ENCODE measurements at regions not wholly inside any gene's neighbourhood (a gene's known extent, or its start where the extent isn't known, plus 50 kb on each side); places are given as distances from the start of the nearest gene placed in this dataset.

DNA sequence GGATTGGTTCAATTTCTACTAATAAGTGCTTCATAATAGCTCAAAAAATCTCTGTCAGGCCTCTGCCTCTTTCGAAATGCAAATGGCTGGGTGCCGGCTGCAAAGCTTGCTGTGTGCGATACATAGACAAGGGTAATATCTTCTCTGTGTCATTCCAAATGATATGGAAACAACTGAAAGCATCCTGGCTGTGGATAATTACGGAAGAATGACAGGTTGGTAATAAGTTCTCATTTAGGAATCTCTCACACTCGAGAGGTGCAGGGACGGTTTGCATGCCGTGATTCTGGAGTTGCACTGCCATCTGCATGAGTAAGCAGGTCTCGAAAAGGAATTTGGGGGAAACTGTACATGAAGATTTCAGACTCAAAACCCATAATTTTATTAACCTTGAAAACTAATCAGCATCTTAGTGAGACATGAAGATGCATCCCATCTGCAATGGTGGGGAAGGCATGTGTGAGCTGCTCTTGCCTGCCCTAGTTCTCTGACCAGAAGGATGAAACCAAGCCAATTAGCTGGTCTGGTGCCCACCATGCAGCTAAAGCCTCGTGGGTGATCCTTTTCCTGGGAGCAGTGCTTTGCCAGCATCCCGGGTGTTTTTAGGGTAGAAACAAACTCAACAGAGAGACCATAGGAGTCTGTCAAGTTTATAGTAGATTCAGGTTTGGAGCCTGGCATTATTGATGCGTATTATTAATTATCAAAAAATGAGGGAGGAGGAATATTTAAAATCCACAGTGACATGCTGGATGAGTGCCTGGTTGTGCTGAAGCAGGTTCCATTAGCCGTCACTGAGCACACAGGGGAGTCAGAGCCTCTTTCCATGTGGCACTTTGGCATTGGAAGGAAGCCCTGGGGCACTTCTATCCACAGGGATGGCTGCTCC is 503.6 kb upstream of the MGMT start:
- H3K27ac Mint-ChIP-seq = no peak overlapping the region
- CTCF ChIA-PET = no interaction called here
- no peaks in the 10 kb centered on the region for H3K27me3 Mint-ChIP-seq
- POLR2A ChIA-PET = no interaction called here
- H3K4me1 Mint-ChIP-seq = no peaks in the 10 kb centered on the region
- no peaks in the 10 kb centered on the region for H3K36me3 Mint-ChIP-seq (ENCODE audit: low read depth)
- DNase-seq = no peak
- H3K4me3 Mint-ChIP-seq = no peak overlapping the region
- no peaks in the 10 kb centered on the region for H3K9me3 Mint-ChIP-seq

DNA sequence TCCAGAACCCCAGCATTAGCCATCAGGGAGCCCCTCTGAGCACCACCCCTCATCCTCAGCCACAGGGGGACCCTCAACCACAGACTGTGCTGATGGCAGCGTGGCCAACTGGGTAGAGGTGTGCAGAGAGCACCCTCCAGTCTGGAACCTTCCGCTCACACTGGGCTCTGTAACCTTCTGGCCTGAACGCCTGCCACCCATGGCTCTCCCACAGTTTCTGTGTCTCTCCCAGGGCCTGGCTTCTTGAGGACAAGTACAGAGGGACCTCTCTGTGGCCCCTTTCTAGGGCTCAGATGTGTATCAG is 503.0 kb upstream of the MGMT start:
- Mint-ChIP-seq H3K4me1 (no peaks in the 10 kb centered on the region), H3K36me3 (ENCODE audit: low read depth) (no peaks in the 10 kb centered on the region), H3K4me3 (no peak overlapping the region), H3K9me3 (no peaks in the 10 kb centered on the region), H3K27me3 (no peaks in the 10 kb centered on the region), H3K27ac (no peak overlapping the region)
- CTCF ChIA-PET = no interaction called here
- POLR2A ChIA-PET = no interaction called here
- DNase-seq = no peak

DNA sequence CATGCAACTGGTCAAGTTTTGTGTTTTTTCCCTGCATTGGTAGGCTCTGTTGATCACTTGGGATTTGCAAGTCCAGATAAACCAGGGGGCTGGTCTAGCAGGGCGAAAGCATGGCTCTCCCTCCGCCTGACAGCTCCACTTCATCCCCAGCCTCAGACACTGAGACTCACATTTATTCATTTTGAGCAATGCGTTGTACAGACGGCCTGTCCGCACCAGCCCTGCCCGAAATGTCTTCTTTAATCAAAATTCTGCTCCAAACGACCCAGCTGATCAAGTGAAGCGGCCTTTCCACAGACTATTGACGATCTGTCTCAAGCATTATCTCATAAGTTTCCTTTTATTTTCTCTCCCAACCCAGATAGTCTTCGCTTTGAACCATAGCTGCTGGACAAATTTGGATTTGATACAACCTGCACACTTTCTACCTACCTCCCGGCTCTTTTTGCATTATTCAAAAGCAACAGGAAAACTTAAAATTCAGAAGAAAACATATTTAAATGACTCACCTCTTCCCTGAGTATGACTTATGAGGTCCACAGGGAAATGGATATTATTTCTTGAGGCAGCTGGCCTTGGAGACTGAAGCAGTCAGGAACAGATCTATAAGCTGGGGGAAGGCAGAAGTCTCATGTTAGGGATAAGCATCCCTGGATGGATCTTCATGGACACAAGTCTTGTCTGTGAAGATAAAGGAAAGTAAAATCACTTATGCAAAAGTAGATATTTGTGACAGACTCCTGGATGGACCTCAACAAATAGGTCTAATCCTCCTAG is 498.9 kb upstream of the MGMT start:
- Mint-ChIP-seq H3K4me1 (no peaks in the 10 kb centered on the region), H3K9me3 (no peaks in the 10 kb centered on the region), H3K27me3 (no peaks in the 10 kb centered on the region), H3K27ac (no peak overlapping the region), H3K36me3 (ENCODE audit: low read depth) (no peaks in the 10 kb centered on the region), H3K4me3 (no peak overlapping the region)
- no peak for DNase-seq
- CTCF ChIA-PET = no interaction called here
- POLR2A ChIA-PET = no interaction called here

DNA sequence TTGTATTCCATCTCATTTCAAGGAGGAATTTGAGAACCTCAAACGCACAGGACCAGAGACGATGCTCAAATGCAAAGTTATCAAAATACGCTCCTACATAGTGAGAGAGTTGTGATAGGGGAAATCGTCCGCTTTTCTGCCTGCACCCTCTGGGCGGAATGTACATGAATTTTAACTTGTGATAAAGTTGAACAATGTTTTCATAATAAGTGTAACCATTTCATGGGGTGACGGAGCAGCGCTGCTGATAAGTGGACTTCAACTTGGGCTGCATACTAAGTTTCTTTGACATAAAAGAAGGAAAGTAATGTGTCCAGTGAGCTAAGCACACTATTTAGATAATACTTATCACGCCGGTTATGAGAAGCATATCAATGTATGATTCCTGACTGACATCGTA is 497.5 kb upstream of the MGMT start:
- CTCF ChIA-PET = no interaction called here
- Mint-ChIP-seq H3K9me3 (no peaks in the 10 kb centered on the region), H3K4me3 (no peak overlapping the region)

DNA sequence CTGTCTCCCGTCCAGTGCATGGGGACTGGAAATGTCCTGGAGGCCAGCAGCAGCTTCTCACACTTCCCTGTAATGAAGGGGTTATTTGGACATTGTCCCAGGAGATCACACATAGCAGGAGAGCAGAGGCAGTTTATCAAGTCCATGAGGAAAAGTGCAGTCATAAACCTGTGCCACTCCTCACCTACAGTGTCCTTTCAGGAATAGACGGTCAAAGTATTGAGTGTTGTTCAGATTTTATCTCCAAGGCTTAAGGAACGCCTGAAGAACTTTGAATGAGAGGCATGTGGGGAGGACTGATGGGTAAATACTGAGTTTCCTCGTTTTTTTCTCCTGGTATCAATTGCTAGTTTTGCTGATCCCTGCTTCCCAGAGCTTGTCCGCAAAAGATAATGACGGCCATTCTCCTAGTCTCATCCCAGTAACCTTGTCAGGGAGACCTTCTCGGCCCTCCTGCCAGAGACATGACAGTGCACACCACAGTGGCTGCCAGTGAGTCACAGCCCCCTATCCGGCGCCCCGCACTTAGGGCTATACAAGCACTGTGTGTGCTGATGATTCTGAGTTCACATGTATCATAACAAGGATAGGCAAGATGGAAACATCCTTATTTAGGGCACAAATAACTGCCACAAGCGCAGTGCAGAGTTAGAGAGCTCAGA is 495.5 kb upstream of the MGMT start:
- ChIA-PET CTCF (no interaction called here), POLR2A (no interaction called here)
- Mint-ChIP-seq H3K36me3 (ENCODE audit: low read depth) (no peaks in the 10 kb centered on the region), H3K27me3 (no peaks in the 10 kb centered on the region), H3K9me3 (no peaks in the 10 kb centered on the region), H3K4me3 (no peak overlapping the region), H3K4me1 (no peaks in the 10 kb centered on the region), H3K27ac (no peak overlapping the region)
- DNase-seq = no peak

More for the DNA sequence above, 497.5 kb upstream of the MGMT start:
- Mint-ChIP-seq H3K27me3 (no peaks in the 10 kb centered on the region), H3K36me3 (ENCODE audit: low read depth) (no peaks in the 10 kb centered on the region), H3K4me1 (no peaks in the 10 kb centered on the region), H3K27ac (no peak overlapping the region)
- POLR2A ChIA-PET = no interaction called here
- DNase-seq = no peak

DNA sequence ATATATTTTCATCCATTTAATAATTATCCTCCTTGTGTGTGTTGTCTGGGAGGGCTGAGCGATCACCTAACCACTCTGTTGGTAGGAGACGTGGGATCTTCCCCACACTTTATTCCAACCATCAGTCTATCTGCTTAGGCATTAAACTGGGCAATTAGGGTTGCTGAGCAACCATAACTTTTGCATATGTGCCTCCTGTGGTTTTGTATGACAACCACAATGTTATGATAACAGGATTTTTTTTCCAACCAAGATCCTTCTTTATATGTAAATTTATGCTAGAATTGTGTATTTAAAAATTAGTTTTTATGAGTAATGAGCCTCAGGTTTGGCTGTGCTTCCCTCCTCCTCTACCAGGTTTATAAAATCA is 495.0 kb upstream of the MGMT start:
- no peak overlapping the region for H3K27ac Mint-ChIP-seq
- ChIA-PET CTCF (no interaction called here), POLR2A (no interaction called here)
- no peaks in the 10 kb centered on the region for H3K4me1 Mint-ChIP-seq
- H3K9me3 Mint-ChIP-seq = no peaks in the 10 kb centered on the region
- no peaks in the 10 kb centered on the region for H3K36me3 Mint-ChIP-seq (ENCODE audit: low read depth)
- H3K27me3 Mint-ChIP-seq = no peaks in the 10 kb centered on the region
- no peak for DNase-seq
- H3K4me3 Mint-ChIP-seq = no peak overlapping the region

DNA sequence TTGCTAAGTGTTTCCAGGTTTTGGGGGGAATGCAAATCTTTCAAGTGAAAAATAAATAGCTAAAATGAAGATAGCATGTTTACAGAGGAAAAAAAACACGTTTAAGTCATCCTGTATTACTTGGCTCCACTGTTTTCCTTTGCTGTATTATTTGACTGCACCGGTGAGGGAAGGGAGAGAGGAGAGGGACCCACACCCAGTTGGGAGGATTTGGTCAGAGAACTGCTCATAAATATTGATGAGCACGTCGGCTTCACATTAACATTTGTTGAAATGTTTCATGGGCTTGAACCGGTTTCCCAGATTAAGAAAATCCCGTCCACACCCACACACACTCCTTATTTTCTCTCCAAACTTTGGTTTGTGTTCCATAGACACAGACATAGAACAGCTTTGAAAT is 493.8 kb upstream of the MGMT start:
- CTCF ChIA-PET = no interaction called here
- Mint-ChIP-seq H3K4me3 (no peak overlapping the region), H3K36me3 (ENCODE audit: low read depth) (no peaks in the 10 kb centered on the region), H3K4me1 (no peaks in the 10 kb centered on the region), H3K27ac (no peak overlapping the region), H3K9me3 (no peaks in the 10 kb centered on the region), H3K27me3 (no peaks in the 10 kb centered on the region)
- DNase-seq = no peak
- POLR2A ChIA-PET = no interaction called here

DNA sequence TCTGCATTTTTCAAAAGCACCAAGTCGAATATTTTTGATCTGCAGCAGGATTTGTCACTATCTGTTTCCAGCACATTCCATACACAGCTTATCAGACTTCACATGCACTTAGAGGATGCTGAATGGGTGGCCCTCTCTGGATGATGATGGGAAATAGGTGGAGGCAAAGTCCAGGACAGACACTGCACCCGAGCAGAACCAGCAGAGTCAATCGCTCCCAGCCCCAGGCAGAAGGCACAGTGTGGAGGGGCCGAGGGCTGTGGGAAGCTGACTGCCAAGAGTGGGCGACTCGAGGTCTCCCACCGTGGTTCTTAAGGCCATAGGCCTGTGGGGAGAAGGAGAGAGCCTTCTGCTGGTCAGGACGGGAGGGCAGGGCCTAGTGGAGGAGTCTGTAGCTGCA is 490.2 kb upstream of the MGMT start:
- POLR2A ChIA-PET = no interaction called here
- H3K9me3 Mint-ChIP-seq = no peaks in the 10 kb centered on the region
- H3K4me3 Mint-ChIP-seq = no peak overlapping the region
- H3K27ac Mint-ChIP-seq = no peak overlapping the region
- no peak for DNase-seq
- no peaks in the 10 kb centered on the region for H3K27me3 Mint-ChIP-seq
- CTCF ChIA-PET = no interaction called here
- no peaks in the 10 kb centered on the region for H3K36me3 Mint-ChIP-seq (ENCODE audit: low read depth)
- H3K4me1 Mint-ChIP-seq = no peaks in the 10 kb centered on the region

DNA sequence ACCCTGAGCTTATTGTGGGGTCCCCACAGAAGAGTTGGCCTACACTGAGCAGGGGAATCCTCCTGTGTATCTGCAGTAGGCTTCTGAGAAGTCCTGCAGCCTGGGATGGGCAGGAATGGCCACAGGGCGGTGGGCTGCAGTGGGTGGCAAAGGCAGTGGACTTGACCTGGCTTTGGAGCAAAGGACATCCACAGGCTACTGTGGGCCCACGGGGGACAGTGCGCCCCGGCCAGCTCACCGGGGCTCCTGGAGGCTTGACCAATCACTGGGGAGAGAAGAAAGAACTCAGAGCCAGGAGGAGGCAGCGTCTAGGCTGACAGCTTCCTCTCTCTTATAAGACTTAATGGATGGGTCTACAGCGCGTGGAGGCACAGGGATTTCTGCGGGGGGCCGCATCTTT is 488.8 kb upstream of the MGMT start:
- CTCF ChIA-PET = no interaction called here
- Mint-ChIP-seq H3K4me3 (no peak overlapping the region), H3K27ac (no peak overlapping the region), H3K36me3 (ENCODE audit: low read depth) (no peaks in the 10 kb centered on the region), H3K4me1 (no peaks in the 10 kb centered on the region), H3K9me3 (no peaks in the 10 kb centered on the region), H3K27me3 (no peaks in the 10 kb centered on the region)
- POLR2A ChIA-PET = no interaction called here
- DNase-seq = no peak

DNA sequence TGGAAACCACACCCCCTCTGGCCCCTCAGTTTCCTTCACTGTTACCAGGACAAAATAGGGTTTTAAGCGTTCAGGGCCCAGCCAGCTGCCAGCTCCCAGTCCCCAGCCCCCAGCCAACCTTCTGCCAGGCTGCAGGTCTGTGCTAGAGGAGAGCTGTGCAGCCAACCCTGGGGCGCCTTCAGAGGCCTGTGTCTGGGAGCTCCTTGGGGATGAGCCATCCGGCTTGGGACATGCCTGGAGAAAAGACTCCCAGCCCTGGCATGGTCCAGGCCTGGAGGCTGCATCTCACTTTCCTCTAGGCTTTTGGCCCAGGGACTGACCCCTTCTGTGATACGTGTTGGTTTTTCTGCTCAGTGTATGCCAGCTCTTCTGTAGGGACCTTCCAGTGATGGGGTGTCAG is 487.6 kb upstream of the MGMT start:
- Mint-ChIP-seq H3K4me3 (no peak overlapping the region), H3K27me3 (no peaks in the 10 kb centered on the region), H3K27ac (no peak overlapping the region), H3K9me3 (no peaks in the 10 kb centered on the region), H3K36me3 (ENCODE audit: low read depth) (no peaks in the 10 kb centered on the region), H3K4me1 (peaks cover 1% of the 10 kb centered on the region)
- ChIA-PET POLR2A (no interaction called here), CTCF (no interaction called here)
- DNase-seq = no peak

DNA sequence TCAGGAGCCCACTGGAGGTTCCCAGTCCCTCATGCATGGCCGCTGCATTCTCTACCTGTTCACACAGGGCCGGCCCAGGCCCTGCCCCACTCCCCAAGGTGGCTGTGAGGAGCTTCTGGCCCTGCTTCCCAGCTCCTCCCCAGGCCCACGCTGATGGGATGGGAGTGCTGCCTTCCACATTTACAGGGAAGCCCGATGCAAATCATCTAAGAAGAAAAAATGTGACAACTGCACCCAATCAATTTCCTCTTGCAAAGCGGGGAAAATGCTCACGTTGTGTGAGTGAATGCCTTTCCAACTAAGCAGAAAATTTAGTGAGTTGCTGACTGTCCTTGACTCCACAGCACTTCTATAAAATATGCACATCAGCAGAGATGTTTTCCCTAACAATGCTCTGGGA is 485.8 kb upstream of the MGMT start:
- Mint-ChIP-seq H3K4me3 (no peak overlapping the region), H3K36me3 (ENCODE audit: low read depth) (no peaks in the 10 kb centered on the region), H3K4me1 (peaks cover 1% of the 10 kb centered on the region), H3K27me3 (no peaks in the 10 kb centered on the region), H3K27ac (no peak overlapping the region), H3K9me3 (no peaks in the 10 kb centered on the region)
- ChIA-PET POLR2A (no interaction called here), CTCF (no interaction called here)
- no peak for DNase-seq

DNA sequence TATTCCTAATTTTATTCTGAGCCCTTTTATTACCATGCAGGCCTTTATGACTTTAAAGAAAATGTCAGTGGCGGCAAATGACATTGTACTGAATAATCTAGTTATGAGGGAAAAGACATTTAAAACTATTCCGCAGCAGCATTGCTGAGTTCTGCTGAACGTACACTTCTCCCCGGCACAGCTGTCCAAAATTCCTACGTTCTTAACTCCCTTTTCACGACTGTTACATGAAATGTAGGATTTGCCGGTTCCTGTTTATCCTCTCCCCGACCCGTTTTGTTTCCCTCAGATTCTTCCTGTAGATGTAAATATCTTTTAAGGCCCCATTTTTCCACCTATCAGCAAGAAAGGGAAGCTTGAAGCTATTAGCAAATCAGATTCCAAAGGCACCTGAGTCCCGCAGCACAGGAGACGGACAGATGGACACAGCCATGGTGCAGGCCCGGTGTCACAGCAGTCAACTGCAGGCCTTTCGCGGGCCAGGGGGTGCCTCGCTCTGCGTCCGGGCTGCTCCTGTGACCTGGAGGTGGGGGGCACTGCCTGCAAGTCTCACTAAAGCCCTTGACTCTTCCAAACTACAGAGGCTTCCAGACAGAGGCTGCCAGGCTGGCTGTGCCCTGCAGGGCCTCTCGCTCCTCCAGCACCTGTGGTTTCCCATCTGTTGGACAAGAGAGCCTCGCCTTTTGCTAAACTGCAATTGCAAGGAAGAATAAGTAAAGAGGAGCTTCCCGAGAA is 485.0 kb upstream of the MGMT start:
- CTCF ChIA-PET = no interaction called here
- POLR2A ChIA-PET = no interaction called here
- H3K27me3 Mint-ChIP-seq = no peaks in the 10 kb centered on the region

DNA sequence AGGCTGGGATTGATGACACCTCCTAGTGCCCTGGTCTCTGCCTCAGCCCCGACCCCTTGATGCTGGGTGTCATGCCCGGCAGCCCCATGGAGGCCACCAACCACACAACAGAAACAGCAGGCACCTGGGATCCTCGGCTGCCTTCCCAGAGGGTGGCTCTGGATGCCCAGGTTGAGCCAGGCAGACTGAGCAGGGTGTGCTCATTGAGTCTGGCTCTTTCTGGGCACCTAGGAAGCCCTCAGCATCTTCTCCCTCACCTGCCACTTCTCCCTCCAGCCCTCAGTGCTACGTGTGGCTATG is 484.5 kb upstream of the MGMT start:
- H3K36me3 Mint-ChIP-seq (ENCODE audit: low read depth) = no peaks in the 10 kb centered on the region
- H3K4me1 Mint-ChIP-seq = peaks cover 1% of the 10 kb centered on the region
- no peak overlapping the region for H3K4me3 Mint-ChIP-seq
- no peak for DNase-seq
- H3K27ac Mint-ChIP-seq = no peak overlapping the region
- H3K27me3 Mint-ChIP-seq = no peaks in the 10 kb centered on the region
- ChIA-PET POLR2A (no interaction called here), CTCF (no interaction called here)
- H3K9me3 Mint-ChIP-seq = no peaks in the 10 kb centered on the region

More for the DNA sequence above, 485.0 kb upstream of the MGMT start:
- Mint-ChIP-seq H3K36me3 (ENCODE audit: low read depth) (no peaks in the 10 kb centered on the region), H3K9me3 (no peaks in the 10 kb centered on the region), H3K4me1 (peaks cover 1% of the 10 kb centered on the region), H3K4me3 (no peak overlapping the region), H3K27ac (no peak overlapping the region)
- no peak for DNase-seq
